ENCODE measurements at regions not wholly inside any gene's neighbourhood (a gene's known extent, or its start where the extent isn't known, plus 50 kb on each side); places are given as distances from the start of the nearest gene placed in this dataset.

DNA sequence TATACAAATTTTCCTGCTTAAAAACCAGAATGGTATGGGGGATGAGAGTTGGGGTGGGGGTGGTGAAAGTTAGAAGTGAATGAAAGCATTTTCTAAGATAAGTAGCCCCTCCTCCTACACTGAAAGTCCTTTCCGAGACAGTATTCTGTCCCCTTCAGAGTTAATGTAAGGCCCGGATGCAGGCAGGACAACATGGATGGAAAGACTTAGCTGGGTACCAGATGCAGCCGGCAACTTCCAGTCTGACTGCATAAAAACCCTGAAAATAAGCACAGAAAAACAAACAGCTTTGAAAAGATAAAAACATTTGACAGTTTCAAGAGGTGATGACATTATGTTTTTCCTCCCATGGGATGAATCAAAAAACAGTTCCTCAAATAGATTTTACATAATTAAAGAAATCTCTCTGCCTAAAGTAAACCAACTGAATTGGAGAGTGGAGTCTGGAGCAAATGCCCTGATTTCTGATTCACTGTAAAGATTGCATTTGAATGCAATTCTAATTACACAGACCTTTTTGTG lies 196.3 kb downstream of the GPAT3 start:
- ATAC-seq (ENCODE audit: low read depth), result no peak
- Histone ChIP-seq H3K9me3 (ENCODE audit: control insufficient read depth, insufficient read depth, low read length) (no peaks in the 10 kb centered on the region), H2BK20ac (ENCODE audit: low read depth, low read length) (no peak overlapping the region), H4K91ac (ENCODE audit: insufficient read depth, low read depth, low read length) (no peak overlapping the region), H2BK5ac (ENCODE audit: low read depth, low read length, poor library complexity, severe bottlenecking) (no peak overlapping the region), H4K8ac (ENCODE audit: low read depth in 2 of 2, low read length in 2 of 2) (no peak overlapping the region), H4K20me1 (ENCODE audit: insufficient read depth, low read length) (no peaks in the 10 kb centered on the region), H3K23ac (ENCODE audit: low read depth, low read length) (no peak overlapping the region), H3K27ac (ENCODE audit: insufficient read depth, low read length) (no peak overlapping the region), H3K56ac (ENCODE audit: extremely low read depth, insufficient read depth, low read length) (no peak overlapping the region), H3K79me1 (ENCODE audit: low read depth in 1 of 2, low read length in 2 of 2) (no peaks in the 10 kb centered on the region), H2AK5ac (ENCODE audit: low read depth, low read length) (no peak overlapping the region), H2BK15ac (ENCODE audit: low read depth, low read length) (no peak overlapping the region), H3K9ac (ENCODE audit: low read depth, low read length) (no peak overlapping the region), H3K36me3 (ENCODE audit: control insufficient read depth, insufficient read depth, low read length) (no peaks in the 10 kb centered on the region), H2AK9ac (replicated peaks; ENCODE audit: low read depth, low read length, poor library complexity) (no peak overlapping the region), H3K9me1 (ENCODE audit: insufficient read depth, low read length) (no peaks in the 10 kb centered on the region), H4K5ac (ENCODE audit: low read depth, low read length) (no peak overlapping the region), H2AFZ (replicated peaks; ENCODE audit: low read length, poor library complexity) (no peak overlapping the region), H3K4ac (ENCODE audit: low read depth, low read length) (no peak overlapping the region), H3K4me3 (ENCODE audit: insufficient read depth, low read depth, low read length) (no peak overlapping the region), H3K27me3 (ENCODE audit: control insufficient read depth, insufficient read depth, low read length) (no peaks in the 10 kb centered on the region), H3K4me2 (ENCODE audit: low read depth, low read length) (no peak overlapping the region), H3K18ac (ENCODE audit: low read depth, low read length) (no peak overlapping the region), H2BK120ac (ENCODE audit: low read depth, low read length) (no peak overlapping the region), H3K14ac (replicated peaks; ENCODE audit: low read depth, low read length) (no peak overlapping the region), H3K4me1 (ENCODE audit: control insufficient read depth, insufficient read depth, low read length) (no peaks in the 10 kb centered on the region)
- no TSS peak for BruUV-seq (replicated peaks)
- CTCF ChIA-PET, result no interaction called here
- dilution Hi-C loops (cut with HindIII; ENCODE audit: low sequenced_read_pairs, unreplicated experiment) (no loop called here), intact Hi-C loops (cut with micrococcal nuclease) (no loop called here), in situ Hi-C loops (cut with MboI; ENCODE audit: low sequenced_read_pairs) (no loop called here)
- TF ChIP-seq CEBPB (IDR thresholded peaks at IDR 0.05; ENCODE audit: low read depth, low read length) (no peak), MAZ (IDR thresholded peaks at IDR 0.05; ENCODE audit: borderline replicate concordance, low read depth, low read length) (no peak), NFE2L2 (IDR thresholded peaks at IDR 0.05; ENCODE audit: low read depth, low read length) (no peak), SMC3 (IDR thresholded peaks at IDR 0.05; ENCODE audit: low read depth, low read length) (no peak), RAD21 (IDR thresholded peaks at IDR 0.05; ENCODE audit: low read length) (no peak), BHLHE40 (IDR thresholded peaks at IDR 0.05; ENCODE audit: low read depth, low read length) (no peak), FOS (IDR thresholded peaks at IDR 0.05; ENCODE audit: low read depth, low read length) (no peak), MAFK (IDR thresholded peaks at IDR 0.05; ENCODE audit: low read depth, low read length) (no peak)
- TF ChIP-seq, protein P1, sequence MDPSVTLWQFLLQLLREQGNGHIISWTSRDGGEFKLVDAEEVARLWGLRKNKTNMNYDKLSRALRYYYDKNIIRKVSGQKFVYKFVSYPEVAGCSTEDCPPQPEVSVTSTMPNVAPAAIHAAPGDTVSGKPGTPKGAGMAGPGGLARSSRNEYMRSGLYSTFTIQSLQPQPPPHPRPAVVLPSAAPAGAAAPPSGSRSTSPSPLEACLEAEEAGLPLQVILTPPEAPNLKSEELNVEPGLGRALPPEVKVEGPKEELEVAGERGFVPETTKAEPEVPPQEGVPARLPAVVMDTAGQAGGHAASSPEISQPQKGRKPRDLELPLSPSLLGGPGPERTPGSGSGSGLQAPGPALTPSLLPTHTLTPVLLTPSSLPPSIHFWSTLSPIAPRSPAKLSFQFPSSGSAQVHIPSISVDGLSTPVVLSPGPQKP (IDR thresholded peaks at IDR 0.05; ENCODE audit: borderline replicate concordance, low read depth, low read length), result no peak
- TF ChIP-seq, protein P2, sequence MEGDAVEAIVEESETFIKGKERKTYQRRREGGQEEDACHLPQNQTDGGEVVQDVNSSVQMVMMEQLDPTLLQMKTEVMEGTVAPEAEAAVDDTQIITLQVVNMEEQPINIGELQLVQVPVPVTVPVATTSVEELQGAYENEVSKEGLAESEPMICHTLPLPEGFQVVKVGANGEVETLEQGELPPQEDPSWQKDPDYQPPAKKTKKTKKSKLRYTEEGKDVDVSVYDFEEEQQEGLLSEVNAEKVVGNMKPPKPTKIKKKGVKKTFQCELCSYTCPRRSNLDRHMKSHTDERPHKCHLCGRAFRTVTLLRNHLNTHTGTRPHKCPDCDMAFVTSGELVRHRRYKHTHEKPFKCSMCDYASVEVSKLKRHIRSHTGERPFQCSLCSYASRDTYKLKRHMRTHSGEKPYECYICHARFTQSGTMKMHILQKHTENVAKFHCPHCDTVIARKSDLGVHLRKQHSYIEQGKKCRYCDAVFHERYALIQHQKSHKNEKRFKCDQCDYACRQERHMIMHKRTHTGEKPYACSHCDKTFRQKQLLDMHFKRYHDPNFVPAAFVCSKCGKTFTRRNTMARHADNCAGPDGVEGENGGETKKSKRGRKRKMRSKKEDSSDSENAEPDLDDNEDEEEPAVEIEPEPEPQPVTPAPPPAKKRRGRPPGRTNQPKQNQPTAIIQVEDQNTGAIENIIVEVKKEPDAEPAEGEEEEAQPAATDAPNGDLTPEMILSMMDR (conservative IDR thresholded peaks at IDR 0.05; ENCODE audit: low read depth, low read length), result no peak
- POLR2A ChIA-PET (ENCODE audit: unreplicated experiment), result no interaction called here
- WGBS, 2 experiments (ENCODE audit: extremely low coverage in 2 of 2, insufficient read length in 1 of 2), result no CpG with 5 or more reads among the region's 3 CpGs
- no peak for DNase-seq

All from IMR-90 (cell line).